ENCODE measurements at regions not wholly inside any gene's neighbourhood (a gene's known extent, or its start where the extent isn't known, plus 50 kb on each side); places are given as distances from the start of the nearest gene placed in this dataset.

DNA sequence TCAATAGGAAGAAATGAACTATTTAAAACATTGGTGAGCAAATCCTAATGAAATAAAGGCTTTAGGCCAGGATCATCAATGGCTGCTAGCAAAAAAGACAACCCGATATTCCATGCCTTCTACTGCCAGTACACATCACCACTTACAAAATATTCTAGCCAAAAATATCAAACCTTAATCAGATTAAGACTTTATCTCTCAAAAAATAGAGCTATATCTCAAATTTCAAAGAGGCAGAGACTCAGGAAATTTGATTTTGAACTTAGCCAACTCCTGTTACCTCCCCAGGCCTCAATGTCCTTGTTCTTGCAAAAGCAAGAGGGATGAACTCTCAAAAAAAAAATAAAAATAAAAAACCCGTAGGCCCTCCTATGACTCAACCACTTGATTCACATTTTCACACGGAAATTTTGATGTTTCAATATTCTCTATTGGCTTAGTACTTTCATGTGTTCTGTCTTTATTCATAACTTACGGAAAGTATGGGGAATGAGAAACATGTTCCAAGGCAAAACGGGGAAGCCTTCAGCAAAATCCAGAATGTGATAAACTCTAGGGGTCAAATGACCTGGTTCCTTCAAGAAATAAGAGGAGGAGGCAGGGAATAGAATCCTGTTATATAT, 273.3 kb upstream of the ZPLD1 start:
- DNase-seq, result no peak

DNA sequence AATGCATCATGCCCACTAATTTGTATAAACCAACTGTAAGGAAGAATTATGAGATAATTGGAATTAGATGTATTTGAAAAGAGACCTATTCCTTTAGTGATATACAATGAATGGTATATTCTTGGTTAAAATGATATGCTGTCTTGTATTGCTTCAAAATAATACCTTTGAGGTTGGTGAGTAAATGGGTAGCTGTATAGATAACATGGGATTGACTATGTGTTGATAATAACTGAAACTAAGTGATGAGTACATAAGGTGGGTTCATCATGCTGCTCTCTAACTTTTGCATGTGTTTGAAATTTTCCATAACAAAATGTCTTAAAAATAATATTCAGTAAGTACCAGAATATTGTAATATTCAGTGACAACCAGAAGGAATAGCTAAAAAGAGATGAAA, 272.6 kb upstream of the ZPLD1 start:
- no peak for DNase-seq

DNA sequence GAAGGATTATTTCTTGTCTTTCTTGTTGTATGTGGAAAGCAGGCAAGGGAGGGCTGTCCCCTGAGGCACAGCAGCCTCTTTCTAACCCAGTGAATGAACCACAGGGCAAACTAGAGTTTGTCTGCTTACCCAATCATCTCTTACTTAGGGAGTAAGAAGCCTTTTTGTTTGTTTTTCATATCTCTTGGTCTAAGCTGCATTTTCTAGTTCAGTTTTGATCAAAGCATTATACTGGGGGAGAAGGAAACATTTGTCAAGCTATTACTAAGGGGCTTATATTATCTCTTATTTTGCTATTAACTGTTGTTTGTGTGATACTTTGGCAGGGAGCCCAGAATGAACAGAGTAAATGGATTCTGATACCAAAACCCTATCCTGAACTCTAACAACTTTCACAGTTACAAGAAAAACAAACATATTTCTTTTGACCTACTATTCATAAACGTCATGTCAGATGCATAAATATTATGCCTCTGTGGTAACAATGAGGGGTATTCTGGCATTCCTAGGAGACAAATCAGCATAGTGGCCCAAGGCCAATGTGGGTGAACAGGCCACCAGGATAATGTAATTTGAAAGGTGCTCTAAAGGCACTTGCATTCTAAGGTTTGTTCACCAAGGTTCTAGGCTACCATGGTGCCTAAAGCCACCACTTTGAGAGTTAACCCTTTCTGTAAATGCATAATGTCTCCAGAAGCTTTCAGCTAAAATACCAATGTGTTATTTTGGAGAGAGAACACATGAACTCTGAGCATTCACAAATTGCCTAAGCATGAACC, 271.6 kb upstream of the ZPLD1 start:
- DNase-seq, result no peak

DNA sequence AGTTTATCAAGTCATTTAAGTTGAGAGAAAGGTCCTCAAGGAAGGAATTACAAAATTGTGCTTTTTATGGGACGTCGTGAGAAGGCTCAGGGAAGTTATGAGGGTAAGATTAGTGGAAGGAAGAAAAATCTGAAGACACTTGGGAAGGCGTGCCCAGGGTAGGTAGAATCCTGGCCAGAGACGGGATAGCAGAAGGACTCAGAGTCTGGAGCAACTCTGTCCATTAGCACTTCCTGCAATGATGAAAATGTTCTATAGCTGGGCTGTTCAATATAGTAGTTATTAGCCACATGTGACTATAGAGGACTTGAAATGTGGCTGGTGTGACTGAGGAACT, 271.0 kb upstream of the ZPLD1 start:
- no peak for DNase-seq

GRCh38 chr3:102165367-102165766, 269.4 kb upstream of the ZPLD1 start:
- DNase-seq, result no peak

DNA sequence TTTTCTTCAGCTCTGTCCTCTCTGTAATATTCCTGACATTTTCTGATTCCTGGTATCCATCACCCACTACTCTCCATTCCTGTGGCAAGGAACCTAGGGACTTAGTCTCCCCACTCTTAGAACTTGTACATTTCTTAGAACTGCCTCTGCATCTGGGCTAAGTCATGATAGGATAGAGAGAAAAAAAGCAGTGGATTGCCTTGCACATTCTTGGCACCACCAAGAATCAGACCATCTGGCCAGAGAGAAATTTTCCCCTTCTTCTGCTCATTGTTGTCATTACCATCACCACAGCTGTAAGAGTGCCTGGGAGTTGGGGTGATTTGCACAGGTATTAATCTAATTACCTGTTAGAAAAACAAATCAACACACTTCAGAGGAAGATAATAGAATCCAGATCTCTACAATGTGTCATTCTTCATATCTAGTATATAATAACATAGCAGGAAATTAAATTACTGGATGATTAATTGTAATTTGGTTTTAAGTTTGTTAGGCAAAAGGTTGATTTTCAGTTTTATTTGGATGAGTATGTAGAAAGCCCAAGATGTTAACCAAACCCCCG, 264.8 kb upstream of the ZPLD1 start:
- DNase-seq, result no peak

GRCh38 chr3:102170545-102170944, 264.3 kb upstream of the ZPLD1 start:
- no peak for DNase-seq

DNA sequence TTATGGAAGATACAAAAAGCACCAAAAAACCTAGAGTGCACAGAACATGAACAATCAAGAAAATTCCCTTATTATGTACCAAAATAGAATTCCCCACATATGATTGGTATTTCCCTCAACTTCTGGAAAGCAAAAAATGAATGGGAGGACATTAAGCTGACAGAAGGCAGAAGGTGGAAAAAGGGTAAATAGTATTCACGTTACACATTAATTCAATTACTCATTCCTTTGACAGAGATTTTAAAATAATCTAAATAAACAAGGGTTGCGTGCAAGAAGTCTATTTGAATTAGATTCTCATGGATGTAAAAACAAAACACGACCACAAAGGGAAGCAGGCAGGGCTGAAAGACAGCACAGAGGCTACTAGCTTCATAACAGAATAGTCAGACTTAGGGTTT, 260.5 kb upstream of the ZPLD1 start:
- DNase-seq, result no peak

GRCh38 chr3:102174832-102175374, 259.9 kb upstream of the ZPLD1 start:
- DNase-seq, result no peak

DNA sequence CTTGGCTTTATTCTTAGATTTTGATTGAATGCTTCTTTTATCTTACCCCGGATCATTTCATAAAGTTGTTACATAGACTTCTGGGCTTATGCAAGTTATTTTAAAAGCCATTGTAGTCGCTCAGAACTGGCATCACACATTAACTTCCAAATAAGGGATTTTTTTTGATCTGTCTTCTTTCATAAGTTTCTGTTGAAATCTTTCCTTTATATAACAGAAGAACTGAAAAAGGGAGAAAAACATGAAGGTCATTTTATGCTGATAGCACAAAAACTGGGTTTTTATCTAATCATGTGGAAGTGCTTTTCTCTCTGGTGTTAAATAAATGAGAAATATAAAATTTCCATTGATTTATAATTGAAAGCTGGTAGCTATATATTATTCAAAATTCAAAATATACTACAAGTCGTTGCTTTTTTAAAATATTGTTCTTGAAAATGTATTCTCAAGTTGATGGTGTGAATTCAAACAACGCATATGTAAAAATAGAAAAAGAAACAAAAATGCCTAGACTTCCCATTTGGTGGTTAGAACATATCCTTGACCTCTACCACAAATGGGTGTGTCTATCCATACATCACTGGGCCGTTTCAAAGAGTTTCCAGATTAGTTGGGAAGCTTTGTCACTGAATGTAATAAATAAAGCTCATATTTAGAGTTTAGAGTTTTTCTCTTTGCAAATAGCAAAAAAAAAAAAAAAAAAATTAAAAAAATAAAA, 258.3 kb upstream of the ZPLD1 start:
- no peak for DNase-seq

GRCh38 chr3:102177075-102177755, 257.6 kb upstream of the ZPLD1 start:
- DNase-seq, result no peak

GRCh38 chr3:102178817-102179216, 256.0 kb upstream of the ZPLD1 start:
- DNase-seq, result no peak

GRCh38 chr3:102179326-102180177, 255.3 kb upstream of the ZPLD1 start:
- no peak for DNase-seq

GRCh38 chr3:102180280-102180931, 254.4 kb upstream of the ZPLD1 start:
- DNase-seq, result no peak

- no peak for DNase-seq
Measured at GRCh38 chr3:102181175-102181920, 253.5 kb upstream of the ZPLD1 start.

DNA sequence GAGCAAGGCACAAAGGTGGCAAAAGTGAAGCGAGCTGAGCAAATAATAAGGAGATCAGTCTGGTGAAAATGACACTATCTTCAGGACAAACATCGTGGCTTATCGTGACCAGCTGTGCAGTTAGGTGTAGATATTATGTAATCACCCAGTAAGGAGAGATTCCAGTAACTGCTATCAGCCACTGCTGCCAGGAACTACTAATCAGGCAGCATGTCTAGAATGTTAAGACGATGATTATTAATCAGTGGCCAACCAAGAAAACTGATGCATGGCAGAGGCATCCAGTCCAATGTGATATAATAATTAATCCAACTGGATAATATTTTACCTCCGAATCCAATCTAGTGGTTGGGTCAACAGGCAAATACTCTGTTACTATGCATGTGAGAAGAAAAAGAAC, 252.7 kb upstream of the ZPLD1 start:
- DNase-seq, result no peak

GRCh38 chr3:102183186-102183585, 251.6 kb upstream of the ZPLD1 start:
- DNase-seq, result no peak

- DNase-seq, result no peak
Measured at GRCh38 chr3:102183623-102184022, 251.2 kb upstream of the ZPLD1 start.

DNA sequence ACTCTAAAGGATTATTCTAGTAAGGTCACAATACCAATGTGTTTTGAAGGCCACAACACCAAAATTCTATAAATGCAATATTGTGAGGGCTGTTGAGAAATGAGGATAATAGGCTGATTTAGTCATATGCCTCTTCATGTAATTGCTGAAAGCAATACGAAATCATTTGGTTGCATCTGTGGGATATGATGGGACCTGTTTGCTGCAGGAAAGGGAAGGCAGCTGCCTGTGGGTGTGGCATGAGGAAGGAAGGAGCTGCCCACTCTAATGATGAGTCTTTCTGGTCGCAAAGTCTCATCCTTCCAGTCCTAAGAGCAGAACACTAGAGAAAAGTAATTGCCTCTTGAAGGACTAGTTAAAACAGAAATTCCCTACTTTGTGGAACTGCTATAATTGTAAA, 245.3 kb upstream of the ZPLD1 start:
- no peak for DNase-seq

DNA sequence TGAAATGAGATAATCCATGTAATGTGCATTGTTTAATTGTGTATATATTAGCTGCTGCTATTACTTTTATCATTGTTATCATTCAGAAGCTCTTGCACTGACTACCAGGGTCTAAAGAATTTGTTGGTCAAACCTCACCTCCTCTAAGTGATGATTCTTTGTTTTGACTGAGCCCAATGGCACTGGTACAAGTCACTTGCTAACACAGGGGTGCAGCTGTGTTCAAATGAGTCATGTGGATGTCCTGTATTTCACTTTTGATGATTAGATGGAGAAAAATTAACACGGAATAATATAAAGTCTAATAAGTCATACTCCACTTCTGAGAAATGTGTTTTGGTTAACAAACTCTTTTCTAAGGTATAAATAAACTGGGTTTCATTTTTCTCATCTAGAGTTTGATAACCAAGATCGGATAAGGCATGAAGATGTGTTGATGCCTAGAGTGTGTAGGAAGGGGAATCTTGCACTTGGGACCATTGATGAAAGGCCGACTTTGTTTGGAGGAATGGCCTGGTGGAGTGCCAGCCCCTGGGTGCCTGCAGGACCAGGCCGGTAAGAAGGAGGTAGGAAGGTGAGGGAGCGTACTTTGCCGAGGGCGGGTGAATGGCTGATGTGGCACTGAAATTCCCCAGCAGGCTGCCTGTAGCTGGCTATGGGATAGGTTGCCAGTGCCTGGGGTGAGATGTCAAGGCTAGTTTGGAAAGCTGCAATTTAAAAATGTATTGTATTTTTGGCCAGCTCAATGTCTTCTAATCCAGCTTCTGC, 244.7 kb upstream of the ZPLD1 start:
- DNase-seq, result no peak

All from hippocampal formation (tissue), 2 donors.